ENCODE measurements at regions not wholly inside any gene's neighbourhood (a gene's known extent, or its start where the extent isn't known, plus 50 kb on each side); places are given as distances from the start of the nearest gene placed in this dataset.

DNA sequence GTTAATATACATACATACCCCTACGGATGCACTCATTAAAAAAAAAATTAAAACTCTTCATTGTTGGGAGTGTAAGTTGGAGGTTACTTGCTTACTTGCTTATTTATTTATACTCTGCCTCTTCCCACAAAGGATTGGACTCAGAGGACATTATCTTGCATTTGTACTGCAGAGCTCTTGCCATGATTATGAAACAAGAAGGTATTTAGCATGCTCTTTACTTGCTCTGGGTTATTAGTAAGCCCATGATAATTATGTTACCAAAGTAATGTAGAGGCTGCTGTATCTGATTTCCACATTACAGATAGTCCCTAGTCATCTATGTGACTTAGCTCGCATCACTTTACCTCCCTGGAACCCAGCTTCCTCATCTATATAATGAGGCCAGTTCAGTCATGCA, 355.1 kb upstream of the PTBP2 start:
- ATAC-seq (no peak), DNase-seq (no peak)
- Histone ChIP-seq H3K27me3 (ENCODE audit: low read length) (no peaks in the 10 kb centered on the region), H3K9ac (ENCODE audit: low read length) (no peak overlapping the region), H3K4me1 (ENCODE audit: insufficient read depth, low read length) (peaks cover 40% of the 10 kb centered on the region), H3K27ac (ENCODE audit: low read length) (no peak overlapping the region), H3K4me2 (ENCODE audit: low read length) (no peak overlapping the region), H2AFZ (ENCODE audit: low read length) (no peak overlapping the region), H3K9me2 (replicated peaks; ENCODE audit: low read length) (no peaks in the 10 kb centered on the region), H3K79me2 (ENCODE audit: low read length) (no peaks in the 10 kb centered on the region), H3K36me3 (ENCODE audit: low read depth, low read length) (no peaks in the 10 kb centered on the region), H4K20me1 (ENCODE audit: low read length) (no peaks in the 10 kb centered on the region), H3K4me3 (ENCODE audit: low read length) (no peak overlapping the region), H3K9me3 (ENCODE audit: low read length) (no peaks in the 10 kb centered on the region), H3F3A (ENCODE audit: low read length, unreplicated experiment) (no peaks in the 10 kb centered on the region)
- BruUV-seq (replicated peaks), result no TSS peak
- ChIA-PET POLR2A (ENCODE audit: unreplicated experiment) (no interaction called here), CTCF (no interaction called here)
- TF ChIP-seq EZH2phosphoT487 (IDR thresholded peaks at IDR 0.05; ENCODE audit: borderline replicate concordance, low read length), result no peak
- TF ChIP-seq, protein P1, sequence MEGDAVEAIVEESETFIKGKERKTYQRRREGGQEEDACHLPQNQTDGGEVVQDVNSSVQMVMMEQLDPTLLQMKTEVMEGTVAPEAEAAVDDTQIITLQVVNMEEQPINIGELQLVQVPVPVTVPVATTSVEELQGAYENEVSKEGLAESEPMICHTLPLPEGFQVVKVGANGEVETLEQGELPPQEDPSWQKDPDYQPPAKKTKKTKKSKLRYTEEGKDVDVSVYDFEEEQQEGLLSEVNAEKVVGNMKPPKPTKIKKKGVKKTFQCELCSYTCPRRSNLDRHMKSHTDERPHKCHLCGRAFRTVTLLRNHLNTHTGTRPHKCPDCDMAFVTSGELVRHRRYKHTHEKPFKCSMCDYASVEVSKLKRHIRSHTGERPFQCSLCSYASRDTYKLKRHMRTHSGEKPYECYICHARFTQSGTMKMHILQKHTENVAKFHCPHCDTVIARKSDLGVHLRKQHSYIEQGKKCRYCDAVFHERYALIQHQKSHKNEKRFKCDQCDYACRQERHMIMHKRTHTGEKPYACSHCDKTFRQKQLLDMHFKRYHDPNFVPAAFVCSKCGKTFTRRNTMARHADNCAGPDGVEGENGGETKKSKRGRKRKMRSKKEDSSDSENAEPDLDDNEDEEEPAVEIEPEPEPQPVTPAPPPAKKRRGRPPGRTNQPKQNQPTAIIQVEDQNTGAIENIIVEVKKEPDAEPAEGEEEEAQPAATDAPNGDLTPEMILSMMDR (conservative IDR thresholded peaks at IDR 0.05; ENCODE audit: low read depth, low read length), result no peak
- TF ChIP-seq EZH2 (IDR thresholded peaks at IDR 0.05; ENCODE audit: low read length, unreplicated experiment), result no peak
- intact Hi-C loops (cut with micrococcal nuclease), result no loop called here

DNA sequence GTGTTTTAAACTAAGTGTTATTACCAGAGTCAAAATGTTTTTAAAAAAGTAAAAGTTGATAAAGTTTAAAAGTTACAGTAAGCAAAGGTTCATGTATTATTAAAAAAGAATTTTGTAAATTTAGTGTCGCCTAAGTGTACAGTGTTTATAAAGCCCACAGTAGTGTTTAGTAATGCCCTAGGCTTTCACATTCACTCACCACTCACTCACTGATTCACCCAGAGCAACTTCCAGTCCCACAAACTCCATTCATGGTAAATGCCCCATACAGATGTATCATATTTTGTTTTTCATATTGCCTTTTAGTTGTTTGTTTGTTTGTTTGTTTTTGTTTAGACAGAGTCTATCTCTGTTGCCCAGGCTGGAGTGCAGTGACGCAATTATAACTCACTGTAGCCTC, 353.8 kb upstream of the PTBP2 start:
- CTCF ChIA-PET, result no interaction called here
- Histone ChIP-seq H3F3A (ENCODE audit: low read length, unreplicated experiment) (no peaks in the 10 kb centered on the region), H3K4me1 (ENCODE audit: insufficient read depth, low read length) (peaks cover 29% of the 10 kb centered on the region), H3K79me2 (ENCODE audit: low read length) (no peaks in the 10 kb centered on the region), H3K4me2 (ENCODE audit: low read length) (no peak overlapping the region), H2AFZ (ENCODE audit: low read length) (no peak overlapping the region), H3K27me3 (ENCODE audit: low read length) (no peaks in the 10 kb centered on the region), H3K36me3 (ENCODE audit: low read depth, low read length) (no peaks in the 10 kb centered on the region), H3K4me3 (ENCODE audit: low read length) (no peak overlapping the region), H3K9me2 (replicated peaks; ENCODE audit: low read length) (no peaks in the 10 kb centered on the region), H3K27ac (ENCODE audit: low read length) (no peak overlapping the region), H3K9ac (ENCODE audit: low read length) (no peak overlapping the region), H3K9me3 (ENCODE audit: low read length) (no peaks in the 10 kb centered on the region), H4K20me1 (ENCODE audit: low read length) (no peaks in the 10 kb centered on the region)
- DNase-seq (peak; percentile 22), ATAC-seq (no peak)
- BruUV-seq (replicated peaks), result no TSS peak
- TF ChIP-seq, protein P1 (conservative IDR thresholded peaks at IDR 0.05; ENCODE audit: low read depth, low read length), result no peak
- TF ChIP-seq EZH2phosphoT487 (IDR thresholded peaks at IDR 0.05; ENCODE audit: borderline replicate concordance, low read length) (no peak), EZH2 (IDR thresholded peaks at IDR 0.05; ENCODE audit: low read length, unreplicated experiment) (no peak)
- POLR2A ChIA-PET (ENCODE audit: unreplicated experiment), result no interaction called here
- intact Hi-C loops (cut with micrococcal nuclease), result no loop called here

DNA sequence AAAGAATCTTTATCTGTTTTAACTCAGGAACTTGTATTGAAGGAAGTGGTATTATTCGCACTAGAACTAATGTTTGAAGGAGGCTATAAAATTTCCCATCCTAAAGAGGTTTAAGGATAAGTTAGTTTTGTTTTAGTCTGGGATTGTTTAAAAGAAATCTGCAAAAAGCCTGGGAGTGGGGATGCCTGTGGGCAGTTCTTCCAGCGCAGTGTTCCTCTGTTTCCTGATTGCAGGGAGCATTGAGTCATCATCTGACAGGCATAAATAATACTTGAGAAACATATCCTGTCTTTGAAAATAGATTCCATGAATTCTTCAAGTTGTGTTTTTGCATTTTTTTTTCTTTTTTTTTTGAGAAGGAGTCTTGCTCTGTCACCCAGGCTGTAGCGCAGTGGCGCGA, 350.8 kb upstream of the PTBP2 start:
- intact Hi-C loops (cut with micrococcal nuclease), result no loop called here
- H3K4me3 ChIP-seq (ENCODE audit: low read length), result no peak overlapping the region
- H3K9ac ChIP-seq (ENCODE audit: low read length), result no peak overlapping the region
- DNase-seq (peak; percentile 68), ATAC-seq (peak; percentile 87)
- no peaks in the 10 kb centered on the region for H3K9me3 ChIP-seq (ENCODE audit: low read length)
- BruUV-seq (replicated peaks), result no TSS peak
- no peaks in the 10 kb centered on the region for H3K27me3 ChIP-seq (ENCODE audit: low read length)
- no peaks in the 10 kb centered on the region for H3K79me2 ChIP-seq (ENCODE audit: low read length)
- no peak overlapping the region for H3K27ac ChIP-seq (ENCODE audit: low read length)
- H3K4me2 ChIP-seq (ENCODE audit: low read length), result peak overlapping the region; percentile 64
- H3K9me2 ChIP-seq (replicated peaks; ENCODE audit: low read length), result no peaks in the 10 kb centered on the region
- no peaks in the 10 kb centered on the region for H4K20me1 ChIP-seq (ENCODE audit: low read length)
- no peaks in the 10 kb centered on the region for H3K36me3 ChIP-seq (ENCODE audit: low read depth, low read length)
- H3F3A ChIP-seq (ENCODE audit: low read length, unreplicated experiment), result no peaks in the 10 kb centered on the region
- H2AFZ ChIP-seq (ENCODE audit: low read length), result no peak overlapping the region
- CTCF ChIA-PET, result no interaction called here
- TF ChIP-seq, protein P1 (conservative IDR thresholded peaks at IDR 0.05; ENCODE audit: low read depth, low read length), result no peak
- no peak for TF ChIP-seq EZH2 (IDR thresholded peaks at IDR 0.05; ENCODE audit: low read length, unreplicated experiment)
- no peak for TF ChIP-seq EZH2phosphoT487 (IDR thresholded peaks at IDR 0.05; ENCODE audit: borderline replicate concordance, low read length)
- POLR2A ChIA-PET (ENCODE audit: unreplicated experiment), result no interaction called here
- H3K4me1 ChIP-seq (ENCODE audit: insufficient read depth, low read length), result peaks cover 20% of the 10 kb centered on the region
